H9 (cell line): ENCODE measurements at regions not wholly inside any gene's neighbourhood (a gene's known extent, or its start where the extent isn't known, plus 50 kb on each side); places are given as distances from the start of the nearest gene placed in this dataset.

Source experiments
- DNase-seq: peaks from one replicate; pipeline ENCODE4 v3.0.0-alpha.2; 2017
- H2AFZ ChIP-seq: one replicate; pipeline ENCODE4 v1.6.1; 2013; ENCODE audit warnings: mild to moderate bottlenecking, low read length, control low read depth, moderate library complexity
- H2AK5ac ChIP-seq: 2 replicates; pipeline ENCODE4 v1.6.1; 2013; ENCODE audit warnings: low read length, control low read depth, mixed read lengths; ENCODE audit not compliant: insufficient read length
- H2BK120ac ChIP-seq: one replicate; pipeline ENCODE4 v1.6.1; 2013; ENCODE audit warnings: low read depth, mild to moderate bottlenecking, low read length, control low read depth, inconsistent platforms; ENCODE audit not compliant: poor library complexity, severe bottlenecking
- H2BK12ac ChIP-seq: 2 replicates; pipeline ENCODE4 v1.6.1; 2013; ENCODE audit warnings: low read length, control low read depth, mixed read lengths, low read depth; ENCODE audit not compliant: insufficient read length
- H2BK15ac ChIP-seq: 2 replicates; pipeline ENCODE4 v1.6.1; 2013; ENCODE audit warnings: low read depth, low read length, control low read depth
- H2BK20ac ChIP-seq: one replicate; pipeline ENCODE4 v1.6.1; 2013; ENCODE audit warnings: low read depth, mild to moderate bottlenecking, low read length, control low read depth, inconsistent platforms; ENCODE audit not compliant: poor library complexity, severe bottlenecking
- H2BK5ac ChIP-seq: 2 replicates; pipeline ENCODE4 v1.6.1; 2013; ENCODE audit warnings: low read length, control low read depth, mixed read lengths; ENCODE audit not compliant: insufficient read length
- H3K14ac ChIP-seq: 2 replicates; pipeline ENCODE4 v1.6.1; 2013; ENCODE audit warnings: low read length, control low read depth; ENCODE audit not compliant: insufficient read depth
- H3K18ac ChIP-seq: 2 replicates; pipeline ENCODE4 v1.6.1; 2013; ENCODE audit warnings: low read depth, mild to moderate bottlenecking, mixed read lengths, low read length, control low read depth; ENCODE audit not compliant: insufficient read length
- H3K23ac ChIP-seq: 2 replicates; pipeline ENCODE4 v1.6.1; 2013; ENCODE audit warnings: low read length, control low read depth, mixed read lengths, low read depth; ENCODE audit not compliant: insufficient read length
- H3K23me2 ChIP-seq: 2 replicates; pipeline ENCODE4 v1.6.1; 2013; ENCODE audit warnings: low read depth, mild to moderate bottlenecking, mixed read lengths, low read length, control low read depth; ENCODE audit not compliant: insufficient read length, poor library complexity, severe bottlenecking
- H3K27ac ChIP-seq: 2 replicates; pipeline ENCODE4 v1.5.1; 2013; ENCODE audit warnings: low read length, control low read depth, mixed read lengths, low read depth; ENCODE audit not compliant: insufficient read length
- H3K27me3 ChIP-seq: 2 replicates; pipeline ENCODE4 v1.6.1; 2013; ENCODE audit warnings: low read length, control low read depth, inconsistent platforms; ENCODE audit not compliant: insufficient read depth
- H3K4ac ChIP-seq: 2 replicates; pipeline ENCODE4 v1.6.1; 2013; ENCODE audit warnings: low read depth, mild to moderate bottlenecking, control low read depth, inconsistent platforms, low read length, moderate library complexity
- H3K4me1 ChIP-seq: 2 replicates; pipeline ENCODE4 v1.6.1; 2013; ENCODE audit warnings: low read length, control low read depth, inconsistent platforms; ENCODE audit not compliant: insufficient read depth
- H3K4me2 ChIP-seq: 2 replicates; pipeline ENCODE4 v1.6.1; 2013; ENCODE audit warnings: low read length, control low read depth, mixed read lengths; ENCODE audit not compliant: insufficient read length, insufficient read depth
- H3K56ac ChIP-seq: 2 replicates; pipeline ENCODE4 v1.6.1; 2013; ENCODE audit warnings: low read depth, mild to moderate bottlenecking, mixed read lengths, low read length, control low read depth; ENCODE audit not compliant: insufficient read length
- H3K79me1 ChIP-seq: 2 replicates; pipeline ENCODE4 v1.6.1; 2013; ENCODE audit warnings: low read depth, mild to moderate bottlenecking, moderate library complexity, low read length, control low read depth, inconsistent platforms; ENCODE audit not compliant: insufficient read depth, poor library complexity, severe bottlenecking
- H3K79me2 ChIP-seq: 2 replicates; pipeline ENCODE4 v1.6.1; 2013; ENCODE audit warnings: low read length, control low read depth, inconsistent platforms; ENCODE audit not compliant: insufficient read depth
- H3K9ac ChIP-seq: 2 replicates; pipeline ENCODE4 v1.6.1; 2013; ENCODE audit warnings: low read length, control low read depth, mixed read lengths; ENCODE audit not compliant: insufficient read length; ENCODE audit errors: extremely low read depth
- H3K9me3 ChIP-seq: one replicate; pipeline ENCODE4 v1.6.1; 2013; ENCODE audit warnings: low read depth, low read length, inconsistent platforms; ENCODE audit not compliant: control insufficient read depth
- H3T11ph ChIP-seq: one replicate; pipeline ENCODE4 v1.6.1; 2013; ENCODE audit warnings: mild to moderate bottlenecking, low read length, control low read depth, inconsistent platforms
- H4K20me1 ChIP-seq: one replicate; pipeline ENCODE4 v1.6.1; 2013; ENCODE audit not compliant: control insufficient read depth, insufficient read length, insufficient read depth
- H4K5ac ChIP-seq: 2 replicates; pipeline ENCODE4 v1.6.1; 2013; ENCODE audit warnings: low read depth, mild to moderate bottlenecking, mixed read lengths, low read length, control low read depth; ENCODE audit not compliant: insufficient read length
- H4K8ac ChIP-seq: replicated peaks from 2 replicates; pipeline ENCODE4 v1.6.1; 2013; ENCODE audit warnings: low read length, control low read depth, mixed read lengths, low read depth; ENCODE audit not compliant: insufficient read length
- H4K91ac ChIP-seq: 2 replicates; pipeline ENCODE4 v1.6.1; 2013; ENCODE audit warnings: low read depth, mild to moderate bottlenecking, moderate library complexity, mixed read lengths, low read length, control low read depth; ENCODE audit not compliant: insufficient read length
- H3K27ac Mint-ChIP-seq, 3 experiments: 2 replicates in 2 of 3; 3 replicates in 1 of 3; pipeline ENCODE4 v1.8.0; 2020 to 2021; ENCODE audit warnings: mixed read lengths in 3 of 3, mild to moderate bottlenecking in 1 of 3, moderate library complexity in 1 of 3
- H3K27me3 Mint-ChIP-seq: 2 replicates; pipeline ENCODE4 v1.8.0; 2021; ENCODE audit warnings: low read depth, mild to moderate bottlenecking, moderate library complexity, mixed read lengths
- H3K36me3 Mint-ChIP-seq, 3 experiments: 2 replicates in 2 of 3; 3 replicates in 1 of 3; pipeline ENCODE4 v1.8.0; 2020 to 2021; ENCODE audit warnings: low read depth in 3 of 3, mixed read lengths in 3 of 3; ENCODE audit not compliant: insufficient read depth in 1 of 3
- H3K4me1 Mint-ChIP-seq, 2 experiments: 2 replicates each; pipeline ENCODE4 v1.8.0; 2020; ENCODE audit warnings: mixed read lengths in 2 of 2
- H3K4me3 Mint-ChIP-seq, 2 experiments: 2 replicates in 1 of 2; 3 replicates in 1 of 2; pipeline ENCODE4 v1.8.0; 2020 to 2021; ENCODE audit warnings: mild to moderate bottlenecking in 2 of 2, mixed read lengths in 2 of 2, moderate library complexity in 1 of 2
- H3K9me3 Mint-ChIP-seq, 2 experiments: 2 replicates in 1 of 2; 3 replicates in 1 of 2; pipeline ENCODE4 v1.8.0; 2020; ENCODE audit warnings: mild to moderate bottlenecking in 2 of 2, mixed read lengths in 2 of 2, moderate library complexity in 1 of 2
- WGBS: extraction: QIAGEN DNeasy Blood & Tissue Kit; methylation state at CpG from one replicate; pipeline ENCODE4 v1.1.7; 2013; ENCODE audit warnings: missing lambda C conversion rate, low lambda C conversion rate, mixed read lengths; ENCODE audit not compliant: insufficient read length; ENCODE audit errors: extremely low coverage; 5-methylcytosine and 5-hydroxymethylcytosine counted together
- TF ChIP-seq, protein P1 (sequence below): fragments of 200-600 bp; sonication (generic); conservative IDR thresholded peaks from 3 replicates; pipeline ENCODE4 v1.8.0; 2021; ENCODE audit warnings: antibody characterized with exemption, mild to moderate bottlenecking

DNA sequence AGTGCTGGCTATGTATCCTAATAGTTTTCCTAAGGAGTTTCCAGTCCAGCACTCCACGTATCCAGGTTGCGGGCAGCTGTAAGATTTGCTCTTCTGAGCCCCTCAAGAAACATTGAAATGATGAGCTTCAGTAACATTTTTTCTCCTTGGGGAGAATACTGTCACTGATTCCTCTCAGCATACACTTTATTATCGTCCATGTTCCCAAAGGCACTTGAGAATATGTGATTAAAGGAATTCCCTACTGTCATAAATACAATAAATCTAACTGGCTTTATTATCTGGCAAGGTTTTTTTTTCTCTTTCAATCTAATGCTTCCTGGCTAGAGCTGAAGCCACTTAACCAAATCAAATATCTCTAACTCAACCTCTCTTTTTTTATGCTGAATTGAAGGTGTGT is 359.2 kb upstream of the PKN2 start:
- no CpG with 5 or more reads among the region's 3 CpGs for WGBS
- Histone ChIP-seq H3T11ph (no peak overlapping the region), H2AK5ac (no peak overlapping the region), H3K27me3 (no peaks in the 10 kb centered on the region), H2BK15ac (no peak overlapping the region), H2BK20ac (no peak overlapping the region), H2BK5ac (no peak overlapping the region), H3K4me2 (no peak overlapping the region), H3K14ac (no peak overlapping the region), H4K5ac (no peak overlapping the region), H3K4me1 (no peaks in the 10 kb centered on the region; the same call in 1 of the 2 replicates), H3K4ac (no peak overlapping the region), H4K8ac (no peak overlapping the region), H4K91ac (no peak overlapping the region), H3K56ac (no peak overlapping the region), H3K27ac (no peak overlapping the region), H3K23me2 (no peaks in the 10 kb centered on the region), H3K9ac (no peak overlapping the region), H3K79me1 (no peaks in the 10 kb centered on the region), H3K23ac (no peak overlapping the region), H3K79me2 (no peaks in the 10 kb centered on the region), H2BK12ac (no peak overlapping the region), H2AFZ (no peak overlapping the region), H4K20me1 (no peaks in the 10 kb centered on the region), H3K9me3 (no peaks in the 10 kb centered on the region), H2BK120ac (no peak overlapping the region), H3K18ac (no peak overlapping the region)
- H3K4me3 Mint-ChIP-seq: no peak overlapping the region
- no peaks in the 10 kb centered on the region for H3K9me3 Mint-ChIP-seq
- no peaks in the 10 kb centered on the region for H3K36me3 Mint-ChIP-seq
- peaks cover 3 to 10% of the 10 kb centered on the region in 2 experiments; a peak in 3 of 4 replicates for H3K4me1 Mint-ChIP-seq
- no peak for DNase-seq
- no peak overlapping the region for H3K27ac Mint-ChIP-seq
- H3K27me3 Mint-ChIP-seq: no peaks in the 10 kb centered on the region
- TF ChIP-seq, protein P1, sequence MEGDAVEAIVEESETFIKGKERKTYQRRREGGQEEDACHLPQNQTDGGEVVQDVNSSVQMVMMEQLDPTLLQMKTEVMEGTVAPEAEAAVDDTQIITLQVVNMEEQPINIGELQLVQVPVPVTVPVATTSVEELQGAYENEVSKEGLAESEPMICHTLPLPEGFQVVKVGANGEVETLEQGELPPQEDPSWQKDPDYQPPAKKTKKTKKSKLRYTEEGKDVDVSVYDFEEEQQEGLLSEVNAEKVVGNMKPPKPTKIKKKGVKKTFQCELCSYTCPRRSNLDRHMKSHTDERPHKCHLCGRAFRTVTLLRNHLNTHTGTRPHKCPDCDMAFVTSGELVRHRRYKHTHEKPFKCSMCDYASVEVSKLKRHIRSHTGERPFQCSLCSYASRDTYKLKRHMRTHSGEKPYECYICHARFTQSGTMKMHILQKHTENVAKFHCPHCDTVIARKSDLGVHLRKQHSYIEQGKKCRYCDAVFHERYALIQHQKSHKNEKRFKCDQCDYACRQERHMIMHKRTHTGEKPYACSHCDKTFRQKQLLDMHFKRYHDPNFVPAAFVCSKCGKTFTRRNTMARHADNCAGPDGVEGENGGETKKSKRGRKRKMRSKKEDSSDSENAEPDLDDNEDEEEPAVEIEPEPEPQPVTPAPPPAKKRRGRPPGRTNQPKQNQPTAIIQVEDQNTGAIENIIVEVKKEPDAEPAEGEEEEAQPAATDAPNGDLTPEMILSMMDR: no peak
